Adrenal gland (tissue), 5 donors: ENCODE measurements at regions not wholly inside any gene's neighbourhood (a gene's known extent, or its start where the extent isn't known, plus 50 kb on each side); places are given as distances from the start of the nearest gene placed in this dataset.

Experiments
- POLR2A ChIP-seq, 2 donors: fragments of 450-650 bp; IDR thresholded peaks; one replicate each; pipeline ENCODE4 v1.6.1; 2017; ENCODE audit warnings: antibody characterized with exemption in 2 of 2, mild to moderate bottlenecking in 2 of 2, moderate library complexity in 1 of 2
- TF ChIP-seq, protein P1 (sequence below), 6 experiments: fragments of 450-650 bp in 4 of 6; fragments of 200-600 bp in 2 of 6; sonication (generic) in 1 of 6; IDR thresholded peaks; 1 replicate in 5 of 6; 2 replicates in 1 of 6; pipeline versions ENCODE4 v1.5.1 to v1.8.0; 2016 to 2021; ENCODE audit warnings: antibody characterized with exemption in 6 of 6, mild to moderate bottlenecking in 2 of 6, moderate library complexity in 1 of 6
- donor health status: DM: no; HTN: no; CAD: no.

DNA sequence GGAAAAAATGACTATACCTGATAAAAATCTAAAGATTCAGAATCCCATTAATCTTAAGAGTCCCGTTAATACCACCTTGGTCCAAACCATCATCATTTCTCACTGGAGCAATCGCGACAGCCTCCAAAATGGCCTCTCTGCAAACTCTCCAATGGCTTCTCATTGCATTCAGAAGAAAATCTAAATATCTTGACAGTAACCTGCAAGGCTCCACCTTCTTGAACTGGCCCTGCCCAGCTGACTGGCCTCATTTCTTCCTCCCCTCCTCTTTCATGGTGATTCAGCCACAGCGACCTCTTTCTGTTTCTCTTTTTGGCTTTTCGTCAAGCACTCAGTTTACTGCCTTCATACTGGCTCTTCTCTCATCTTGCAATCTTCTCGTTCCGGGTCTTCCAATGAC is 56.2 kb upstream of the GPRIN3 start:
- TF ChIP-seq, protein P1, sequence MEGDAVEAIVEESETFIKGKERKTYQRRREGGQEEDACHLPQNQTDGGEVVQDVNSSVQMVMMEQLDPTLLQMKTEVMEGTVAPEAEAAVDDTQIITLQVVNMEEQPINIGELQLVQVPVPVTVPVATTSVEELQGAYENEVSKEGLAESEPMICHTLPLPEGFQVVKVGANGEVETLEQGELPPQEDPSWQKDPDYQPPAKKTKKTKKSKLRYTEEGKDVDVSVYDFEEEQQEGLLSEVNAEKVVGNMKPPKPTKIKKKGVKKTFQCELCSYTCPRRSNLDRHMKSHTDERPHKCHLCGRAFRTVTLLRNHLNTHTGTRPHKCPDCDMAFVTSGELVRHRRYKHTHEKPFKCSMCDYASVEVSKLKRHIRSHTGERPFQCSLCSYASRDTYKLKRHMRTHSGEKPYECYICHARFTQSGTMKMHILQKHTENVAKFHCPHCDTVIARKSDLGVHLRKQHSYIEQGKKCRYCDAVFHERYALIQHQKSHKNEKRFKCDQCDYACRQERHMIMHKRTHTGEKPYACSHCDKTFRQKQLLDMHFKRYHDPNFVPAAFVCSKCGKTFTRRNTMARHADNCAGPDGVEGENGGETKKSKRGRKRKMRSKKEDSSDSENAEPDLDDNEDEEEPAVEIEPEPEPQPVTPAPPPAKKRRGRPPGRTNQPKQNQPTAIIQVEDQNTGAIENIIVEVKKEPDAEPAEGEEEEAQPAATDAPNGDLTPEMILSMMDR (IDR thresholded peaks at IDR 0.05) = no peak
- TF ChIP-seq POLR2A (IDR thresholded peaks at IDR 0.05) = no peak
